K562 (cell line): ENCODE measurements at regions not wholly inside any gene's neighbourhood (a gene's known extent, or its start where the extent isn't known, plus 50 kb on each side); places are given as distances from the start of the nearest gene placed in this dataset.

Experiments used
- ATAC-seq: fragments of 200-7000 bp; cut with Tn5 transposase; 3 replicates; pipeline ENCODE4 v1.9.1; 2020; ENCODE audit warnings: moderate library complexity
- BruUV-seq: library from RNA; stranded (reverse); fragments of 400-500 nt; replicated peaks from 2 replicates; lab custom pipeline; 2021; lab: Mats Ljungman, UMichigan
- CTCF ChIA-PET: fragments of 300-600 bp; formaldehyde crosslinking; extraction: SDS; loops from one replicate; lab custom pipeline; 2021; ENCODE audit warnings: low intra/inter-chr PET ratio; lab: Yijun Ruan, JAX
- POLR2A ChIA-PET: fragments of 300-600, 350-650 bp; sonication (Branson Sonifier 250); formaldehyde crosslinking; extraction: SDS; loops from one replicate; lab custom pipeline; 2021; ENCODE audit warnings: antibody characterized with exemption, inconsistent platforms; lab: Yijun Ruan, JAX
- DNase-seq, 4 experiments: peaks; one replicate each; pipeline versions ENCODE4 v3.0.0 to v3.0.0-alpha.2; 2011 to 2018; ENCODE audit warnings: low spot score in 3 of 4, mixed read lengths in 3 of 4; ENCODE audit errors: extremely low read depth in 1 of 4
- FAIRE-seq: peaks from 2 replicates; lab custom pipeline; 2011; peaks lifted over from hg19 to GRCh38; lab: Jason Lieb, UNC
- H2AFZ ChIP-seq: 2 replicates; pipeline ENCODE4 v1.6.0; 2011; ENCODE audit warnings: low read depth, low read length, control low read depth, inconsistent platforms
- H3K27ac ChIP-seq: fragments of 200-600 bp; 3 replicates; pipeline ENCODE4 v1.8.0; 2011; ENCODE audit warnings: low read depth, mild to moderate bottlenecking, control low read depth, inconsistent platforms, low read length, moderate library complexity, mixed read lengths; ENCODE audit errors: extremely low read depth
- H3K27me3 ChIP-seq, 2 experiments: fragments of 300-600 bp in 1 of 2; 2 replicates in 1 of 2; 3 replicates in 1 of 2; pipeline versions ENCODE4 v1.6.0 to v1.8.0; 2011; ENCODE audit warnings: inconsistent platforms in 2 of 2, low read length in 2 of 2, mild to moderate bottlenecking in 1 of 2, mixed read lengths in 1 of 2, moderate library complexity in 1 of 2; ENCODE audit not compliant: control insufficient read depth in 2 of 2, insufficient read depth in 2 of 2
- H3K36me3 ChIP-seq: fragments of 300-600 bp; 3 replicates; pipeline ENCODE4 v1.8.0; 2011; ENCODE audit warnings: mild to moderate bottlenecking, low read length, inconsistent platforms; ENCODE audit not compliant: control insufficient read depth, insufficient read depth
- H3K4me1 ChIP-seq, 2 experiments: fragments of 200-600 bp in 1 of 2; replicated peaks in 1 of 2; 2 replicates in 1 of 2; 3 replicates in 1 of 2; pipeline versions ENCODE4 v1.5.1 to v1.8.0; 2011; ENCODE audit warnings: inconsistent platforms in 2 of 2, low read length in 2 of 2, mild to moderate bottlenecking in 1 of 2, mixed read lengths in 1 of 2, moderate library complexity in 1 of 2; ENCODE audit not compliant: control insufficient read depth in 2 of 2, insufficient read depth in 2 of 2
- H3K4me2 ChIP-seq: 2 replicates; pipeline ENCODE4 v1.6.1; 2011; ENCODE audit warnings: low read length, control low read depth, inconsistent platforms, mixed read lengths; ENCODE audit not compliant: insufficient read depth
- H3K4me3 ChIP-seq: fragments of 200-600 bp; sonication (generic), shearing (Covaris generic); 2 replicates; pipeline ENCODE4 v1.5.1; 2016; ENCODE audit warnings: control low read depth, inconsistent platforms
- H3K79me2 ChIP-seq: fragments of 200-600 bp; 3 replicates; pipeline ENCODE4 v1.8.0; 2011; ENCODE audit warnings: low read length, inconsistent platforms; ENCODE audit not compliant: control insufficient read depth, insufficient read depth
- H3K9ac ChIP-seq, 2 experiments: 2 replicates each; pipeline versions ENCODE4 v1.6.0 to v1.6.1; 2011; ENCODE audit warnings: low read depth in 2 of 2, low read length in 2 of 2, control low read depth in 1 of 2, inconsistent platforms in 1 of 2, mild to moderate bottlenecking in 1 of 2, mixed read lengths in 1 of 2; ENCODE audit not compliant: insufficient read depth in 1 of 2
- H3K9me1 ChIP-seq: one replicate; pipeline ENCODE4 v1.6.0; 2011; ENCODE audit warnings: inconsistent platforms, mild to moderate bottlenecking, low read length, moderate library complexity; ENCODE audit not compliant: control insufficient read depth, insufficient read depth
- H3K9me3 ChIP-seq: replicated peaks from 2 replicates; pipeline ENCODE4 v1.5.1; 2011; ENCODE audit warnings: low read depth, low read length, inconsistent platforms; ENCODE audit not compliant: control insufficient read depth, insufficient read depth
- H4K20me1 ChIP-seq: replicated peaks from 2 replicates; pipeline ENCODE4 v1.6.1; 2011; ENCODE audit warnings: low read length, inconsistent platforms, mixed read lengths; ENCODE audit not compliant: control insufficient read depth, insufficient read depth
- CBX1 ChIP-seq: sonication (generic); IDR thresholded peaks from 2 replicates; pipeline ENCODE4 v1.6.1; 2016; ENCODE audit warnings: antibody characterized with exemption, low read depth, mild to moderate bottlenecking
- KLF6 ChIP-seq: fragments of 250-450 bp; sonication (Bioruptor Pico); IDR thresholded peaks from 2 replicates; pipeline ENCODE4 v1.4.0; 2020; ENCODE audit warnings: mild to moderate bottlenecking, moderate library complexity, borderline replicate concordance
- LEF1 ChIP-seq: fragments of 450-650 bp; IDR thresholded peaks from 2 replicates; pipeline ENCODE4 v1.6.1; 2016; ENCODE audit warnings: mild to moderate bottlenecking
- MCM2 ChIP-seq: fragments of 450-650 bp; IDR thresholded peaks from 2 replicates; pipeline ENCODE4 v1.6.1; 2017; ENCODE audit warnings: low read depth, mild to moderate bottlenecking
- MXI1 ChIP-seq: IDR thresholded peaks from 2 replicates; pipeline ENCODE4 v1.6.1; 2011; ENCODE audit warnings: low read depth, mild to moderate bottlenecking, improper control_type of control experiment, low read length
- RBBP5 ChIP-seq: fragments of 200-600 bp; sonication (generic); IDR thresholded peaks from 2 replicates; pipeline ENCODE4 v1.6.1; 2012; ENCODE audit warnings: borderline replicate concordance, mild to moderate bottlenecking, low read length, control low read depth, inconsistent platforms; ENCODE audit not compliant: insufficient read depth, poor library complexity, severe bottlenecking
- ZNF444 ChIP-seq: fragments of 250-450 bp; sonication (Bioruptor Pico); IDR thresholded peaks from 2 replicates; pipeline ENCODE4 v1.4.0; 2020; ENCODE audit warnings: mild to moderate bottlenecking, moderate library complexity
- ZNF644 ChIP-seq: fragments of 200-800 bp; sonication (Bioruptor generic); IDR thresholded peaks from 2 replicates; pipeline ENCODE4 v1.6.1; 2016; ENCODE audit warnings: low read depth, missing genetic modification characterization, missing compliant biosample characterization
- WGBS: fragments of 100-300 bp; shearing (Covaris generic); methylation state at CpG from one replicate; pipeline ENCODE4 v1.1.6; 2016; ENCODE audit warnings: low coverage, mixed read lengths; ENCODE audit not compliant: insufficient coverage; ENCODE audit errors: missing lambda C conversion rate; 5-methylcytosine and 5-hydroxymethylcytosine counted together
- in situ Hi-C: fragments of 300-500 bp; cut with MboI; formaldehyde crosslinking; loops from 4 replicates; pipeline ENCODE4 v1.15.0; 2018; ENCODE audit warnings: inconsistent platforms, mixed read lengths
- intact Hi-C: fragments of 100-400 bp; cut with micrococcal nuclease; formaldehyde crosslinking; loops from 2 replicates; pipeline ENCODE4 v1.14.2; 2022
- TF ChIP-seq, protein P1 (sequence below): fragments of 250-450 bp; sonication (Bioruptor Pico); IDR thresholded peaks from 2 replicates; pipeline ENCODE4 v1.4.0; 2020; ENCODE audit warnings: mild to moderate bottlenecking
- TF ChIP-seq, protein P2 (sequence below): fragments of 250-450 bp; sonication (Bioruptor Pico); IDR thresholded peaks from 2 replicates; pipeline ENCODE4 v1.5.1; 2021; ENCODE audit warnings: mild to moderate bottlenecking

DNA sequence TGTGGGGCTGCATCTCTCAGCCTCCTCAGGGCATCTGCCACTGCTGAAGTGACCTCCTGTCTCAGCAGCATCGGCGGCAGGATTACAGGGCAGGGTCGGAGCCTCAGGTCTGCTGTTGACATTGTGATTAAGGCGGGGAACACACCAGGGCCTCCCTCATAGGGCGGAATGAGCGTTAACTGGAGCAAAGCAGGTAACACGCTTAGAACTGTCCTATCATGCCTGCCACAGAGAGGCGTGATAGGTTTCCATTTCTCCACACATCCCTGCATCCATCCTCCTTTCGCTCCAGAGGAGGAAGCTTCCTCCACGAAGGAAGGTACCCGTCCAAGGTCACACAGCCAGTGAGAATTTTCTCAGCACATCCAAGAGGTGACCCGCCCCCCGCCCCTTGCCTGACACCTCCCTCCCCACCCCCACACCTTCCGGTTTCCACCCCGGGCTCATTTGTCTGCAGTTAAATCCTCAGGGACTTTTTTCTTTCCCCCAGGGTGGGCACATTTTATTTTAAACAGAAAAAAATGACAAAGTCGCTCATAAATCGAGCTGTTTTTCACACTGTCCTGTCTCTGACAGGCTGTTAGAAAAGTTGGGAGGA is 200.8 kb downstream of the TFAP2C start:
- intact Hi-C loops, result no loop called here
- Histone ChIP-seq H3K36me3 (no peaks in the 10 kb centered on the region), H3K4me2 (no peak overlapping the region)

DNA sequence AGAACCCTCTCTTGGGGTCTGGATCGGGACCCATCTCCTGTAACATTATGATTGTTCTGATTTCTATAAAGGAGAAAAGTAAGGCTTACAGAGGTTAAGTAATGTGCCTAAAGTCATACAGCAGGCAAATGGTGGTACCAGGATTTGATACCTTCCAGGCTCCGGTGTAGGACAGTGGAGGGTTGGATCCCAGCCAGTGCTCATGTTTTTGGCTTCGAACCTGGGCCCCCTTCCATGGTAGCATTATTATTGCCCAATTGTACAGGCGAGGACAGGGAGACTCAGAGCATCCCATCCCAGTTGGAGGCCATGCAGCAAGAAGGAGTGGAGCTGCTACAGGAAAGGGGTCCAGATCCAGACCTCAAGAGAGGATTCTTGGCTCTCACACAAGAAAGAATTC is 202.7 kb downstream of the TFAP2C start:
- Histone ChIP-seq H4K20me1 (no peaks in the 10 kb centered on the region; the same call in 1 of the 2 replicates), H2AFZ (no peak overlapping the region), H3K4me1 (no peaks in the 10 kb centered on the region), H3K36me3 (no peaks in the 10 kb centered on the region), H3K79me2 (no peaks in the 10 kb centered on the region), H3K4me2 (no peak overlapping the region), H3K9me3 (no peaks in the 10 kb centered on the region), H3K4me3 (no peak overlapping the region), H3K9me1 (no peaks in the 10 kb centered on the region), H3K27me3 (peaks cover 12 to 41% of the 10 kb centered on the region in 2 experiments; a peak in 4 of 5 replicates), H3K9ac (no peak overlapping the region), H3K27ac (no peak overlapping the region)
- ATAC-seq, result no peak
- no peak for FAIRE-seq
- intact Hi-C loops, result no loop called here
- DNase-seq, result no peak
- CTCF ChIA-PET, result no interaction called here
- BruUV-seq, result no TSS peak
- in situ Hi-C loops, result no loop called here
- POLR2A ChIA-PET, result no interaction called here
- 3% methylated on average over 4 of the region's 4 CpGs for WGBS
- TF ChIP-seq, protein P1, sequence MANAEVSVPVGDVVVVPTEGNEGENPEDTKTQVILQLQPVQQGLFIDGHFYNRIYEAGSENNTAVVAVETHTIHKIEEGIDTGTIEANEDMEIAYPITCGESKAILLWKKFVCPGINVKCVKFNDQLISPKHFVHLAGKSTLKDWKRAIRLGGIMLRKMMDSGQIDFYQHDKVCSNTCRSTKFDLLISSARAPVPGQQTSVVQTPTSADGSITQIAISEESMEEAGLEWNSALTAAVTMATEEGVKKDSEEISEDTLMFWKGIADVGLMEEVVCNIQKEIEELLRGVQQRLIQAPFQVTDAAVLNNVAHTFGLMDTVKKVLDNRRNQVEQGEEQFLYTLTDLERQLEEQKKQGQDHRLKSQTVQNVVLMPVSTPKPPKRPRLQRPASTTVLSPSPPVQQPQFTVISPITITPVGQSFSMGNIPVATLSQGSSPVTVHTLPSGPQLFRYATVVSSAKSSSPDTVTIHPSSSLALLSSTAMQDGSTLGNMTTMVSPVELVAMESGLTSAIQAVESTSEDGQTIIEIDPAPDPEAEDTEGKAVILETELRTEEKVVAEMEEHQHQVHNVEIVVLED, result no peak
- TF ChIP-seq RBBP5, result no peak
- TF ChIP-seq, protein P2, sequence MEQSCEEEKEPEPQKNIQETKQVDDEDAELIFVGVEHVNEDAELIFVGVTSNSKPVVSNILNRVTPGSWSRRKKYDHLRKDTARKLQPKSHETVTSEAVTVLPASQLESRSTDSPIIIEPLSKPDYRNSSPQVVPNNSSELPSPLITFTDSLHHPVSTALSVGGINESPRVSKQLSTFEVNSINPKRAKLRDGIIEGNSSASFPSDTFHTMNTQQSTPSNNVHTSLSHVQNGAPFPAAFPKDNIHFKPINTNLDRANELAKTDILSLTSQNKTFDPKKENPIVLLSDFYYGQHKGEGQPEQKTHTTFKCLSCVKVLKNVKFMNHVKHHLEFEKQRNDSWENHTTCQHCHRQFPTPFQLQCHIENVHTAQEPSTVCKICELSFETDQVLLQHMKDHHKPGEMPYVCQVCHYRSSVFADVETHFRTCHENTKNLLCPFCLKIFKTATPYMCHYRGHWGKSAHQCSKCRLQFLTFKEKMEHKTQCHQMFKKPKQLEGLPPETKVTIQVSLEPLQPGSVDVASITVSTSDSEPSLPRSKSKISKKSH (CRISPR knock-in tag), result no peak
- no peak for TF ChIP-seq KLF6

More for the DNA sequence above, 200.8 kb downstream of the TFAP2C start:
- DNase-seq (no peak), ATAC-seq (no peak), FAIRE-seq (no peak)
- POLR2A ChIA-PET, result no interaction called here
- CTCF ChIA-PET, result no interaction called here
- Histone ChIP-seq H3K9ac (no peak overlapping the region), H3K27ac (no peak overlapping the region), H3K9me3 (no peaks in the 10 kb centered on the region), H3K27me3 (peaks cover 18 to 43% of the 10 kb centered on the region in 2 experiments; a peak in 4 of 5 replicates), H3K4me1 (no peaks in the 10 kb centered on the region), H3K4me3 (no peak overlapping the region), H4K20me1 (no peaks in the 10 kb centered on the region; the same call in 1 of the 2 replicates), H3K9me1 (no peaks in the 10 kb centered on the region), H3K79me2 (no peaks in the 10 kb centered on the region), H2AFZ (no peak overlapping the region)
- no TSS peak for BruUV-seq
- in situ Hi-C loops, result no loop called here
- under 1% methylated on average over 14 of the region's 17 CpGs for WGBS
- TF ChIP-seq MCM2 (no peak), ZNF644 (no peak), LEF1 (no peak), MXI1 (no peak), ZNF444 (CRISPR knock-in tag) (no peak), CBX1 (no peak)
